IMR-90 (cell line): ENCODE measurements at regions not wholly inside any gene's neighbourhood (a gene's known extent, or its start where the extent isn't known, plus 50 kb on each side); places are given as distances from the start of the nearest gene placed in this dataset.

Experiments used
- ATAC-seq: fragments of 200-7000 bp; cut with Tn5 transposase; 2 replicates; pipeline ENCODE4 v1.9.1; 2020; ENCODE audit warnings: low read depth, mild to moderate bottlenecking, moderate library complexity
- BruUV-seq: library from RNA; stranded (reverse); fragments of 400-500 nt; replicated peaks from 2 replicates; lab custom pipeline; 2021; lab: Mats Ljungman, UMichigan
- CTCF ChIA-PET: fragments of 300-600 bp; formaldehyde crosslinking; extraction: SDS; loops from one replicate; lab custom pipeline; 2021; ENCODE audit warnings: antibody characterized with exemption; lab: Yijun Ruan, JAX
- POLR2A ChIA-PET: fragments of 300-600 bp; sonication (Branson Sonifier 250); formaldehyde crosslinking; loops from one replicate; lab custom pipeline; 2022; ENCODE audit warnings: antibody characterized with exemption; ENCODE audit not compliant: unreplicated experiment; lab: Charles Lee
- DNase-seq: peaks from one replicate; pipeline ENCODE4 v3.0.0; 2013
- H2AFZ ChIP-seq: replicated peaks from 2 replicates; pipeline ENCODE3; 2013; ENCODE audit warnings: low read length, mild to moderate bottlenecking; ENCODE audit not compliant: poor library complexity
- H2AK5ac ChIP-seq: 2 replicates; pipeline ENCODE4 v1.6.1; 2013; ENCODE audit warnings: low read depth, low read length, inconsistent platforms
- H2AK9ac ChIP-seq: replicated peaks from 2 replicates; pipeline ENCODE3; 2013; ENCODE audit warnings: mild to moderate bottlenecking, low read depth, low read length, moderate library complexity; ENCODE audit not compliant: poor library complexity
- H2BK120ac ChIP-seq: 2 replicates; pipeline ENCODE4 v1.6.1; 2013; ENCODE audit warnings: low read depth, low read length, inconsistent platforms
- H2BK15ac ChIP-seq: 3 replicates; pipeline ENCODE4 v1.6.1; 2013; ENCODE audit warnings: low read depth, low read length, inconsistent platforms
- H2BK20ac ChIP-seq: 2 replicates; pipeline ENCODE4 v1.6.1; 2013; ENCODE audit warnings: low read depth, mild to moderate bottlenecking, inconsistent platforms, low read length, moderate library complexity
- H2BK5ac ChIP-seq: 2 replicates; pipeline ENCODE4 v1.6.1; 2013; ENCODE audit warnings: mild to moderate bottlenecking, low read depth, low read length, inconsistent platforms; ENCODE audit not compliant: poor library complexity, severe bottlenecking
- H3K14ac ChIP-seq: replicated peaks from 2 replicates; pipeline ENCODE4 v1.6.1; 2013; ENCODE audit warnings: low read depth, low read length, inconsistent platforms
- H3K18ac ChIP-seq: 2 replicates; pipeline ENCODE4 v1.6.1; 2013; ENCODE audit warnings: low read depth, low read length, control low read depth
- H3K23ac ChIP-seq: 2 replicates; pipeline ENCODE4 v1.6.1; 2013; ENCODE audit warnings: low read depth, low read length, inconsistent platforms
- H3K27ac ChIP-seq: 2 replicates; pipeline ENCODE4 v1.5.1; 2013; ENCODE audit warnings: mild to moderate bottlenecking, control low read depth, low read length; ENCODE audit not compliant: insufficient read depth
- H3K27me3 ChIP-seq: 2 replicates; pipeline ENCODE4 v1.6.1; 2013; ENCODE audit warnings: low read length; ENCODE audit not compliant: control insufficient read depth, insufficient read depth
- H3K36me3 ChIP-seq: 2 replicates; pipeline ENCODE4 v1.6.1; 2013; ENCODE audit warnings: low read length, mixed read lengths; ENCODE audit not compliant: control insufficient read depth, insufficient read depth
- H3K4ac ChIP-seq: 2 replicates; pipeline ENCODE4 v1.6.1; 2013; ENCODE audit warnings: low read depth, low read length, inconsistent platforms
- H3K4me1 ChIP-seq: 2 replicates; pipeline ENCODE4 v1.6.1; 2013; ENCODE audit warnings: low read length, mixed read lengths; ENCODE audit not compliant: control insufficient read depth, insufficient read depth
- H3K4me2 ChIP-seq: 2 replicates; pipeline ENCODE4 v1.6.1; 2013; ENCODE audit warnings: low read depth, mild to moderate bottlenecking, control low read depth, low read length, moderate library complexity
- H3K4me3 ChIP-seq: 2 replicates; pipeline ENCODE4 v1.5.1; 2013; ENCODE audit warnings: low read depth, mild to moderate bottlenecking, control low read depth, low read length, moderate library complexity; ENCODE audit not compliant: insufficient read depth
- H3K56ac ChIP-seq: 2 replicates; pipeline ENCODE4 v1.6.1; 2013; ENCODE audit warnings: low read length, inconsistent platforms; ENCODE audit not compliant: insufficient read depth; ENCODE audit errors: extremely low read depth
- H3K79me1 ChIP-seq, 2 experiments: 2 replicates each; pipeline ENCODE4 v1.6.1; 2013; ENCODE audit warnings: low read length in 2 of 2, inconsistent platforms in 1 of 2, low read depth in 1 of 2
- H3K9ac ChIP-seq: 2 replicates; pipeline ENCODE4 v1.6.1; 2013; ENCODE audit warnings: low read depth, low read length, control low read depth
- H3K9me1 ChIP-seq: 2 replicates; pipeline ENCODE4 v1.6.1; 2013; ENCODE audit warnings: low read length, inconsistent platforms; ENCODE audit not compliant: insufficient read depth
- H3K9me3 ChIP-seq: 2 replicates; pipeline ENCODE4 v1.6.1; 2013; ENCODE audit warnings: low read length; ENCODE audit not compliant: control insufficient read depth, insufficient read depth
- H4K20me1 ChIP-seq: 2 replicates; pipeline ENCODE4 v1.6.1; 2013; ENCODE audit warnings: low read length, inconsistent platforms; ENCODE audit not compliant: insufficient read depth
- H4K5ac ChIP-seq: 2 replicates; pipeline ENCODE4 v1.6.1; 2013; ENCODE audit warnings: mild to moderate bottlenecking, low read depth, low read length, control low read depth
- H4K8ac ChIP-seq, 2 experiments: 2 replicates each; pipeline ENCODE4 v1.6.1; 2013; ENCODE audit warnings: low read depth in 2 of 2, low read length in 2 of 2, control low read depth in 1 of 2, inconsistent platforms in 1 of 2
- H4K91ac ChIP-seq: 2 replicates; pipeline ENCODE4 v1.6.1; 2013; ENCODE audit warnings: low read depth, low read length, inconsistent platforms; ENCODE audit not compliant: insufficient read depth
- BHLHE40 ChIP-seq: fragments of 150-350 bp; IDR thresholded peaks from 2 replicates; pipeline ENCODE4 v1.6.1; 2016; ENCODE audit warnings: mild to moderate bottlenecking, low read depth, low read length
- CEBPB ChIP-seq: IDR thresholded peaks from 2 replicates; pipeline ENCODE4 v1.6.1; 2012; ENCODE audit warnings: low read depth, low read length, improper control_type of control experiment
- CHD1 ChIP-seq: IDR thresholded peaks from 2 replicates; pipeline ENCODE4 v1.6.1; 2012; ENCODE audit warnings: low read depth, low read length, improper control_type of control experiment
- FOS ChIP-seq: fragments of 150-350 bp; IDR thresholded peaks from 2 replicates; pipeline ENCODE4 v1.6.1; 2016; ENCODE audit warnings: low read depth, low read length
- MAZ ChIP-seq: IDR thresholded peaks from 2 replicates; pipeline ENCODE4 v1.6.1; 2012; ENCODE audit warnings: low read depth, mild to moderate bottlenecking, low read length, improper control_type of control experiment, moderate library complexity, borderline replicate concordance
- POLR2A ChIP-seq: IDR thresholded peaks from 2 replicates; pipeline ENCODE4 v1.6.1; 2012; ENCODE audit warnings: mild to moderate bottlenecking, low read depth, low read length
- RAD21 ChIP-seq: IDR thresholded peaks from 2 replicates; pipeline ENCODE4 v1.6.1; 2012; ENCODE audit warnings: low read length, improper control_type of control experiment
- RCOR1 ChIP-seq: IDR thresholded peaks from 2 replicates; pipeline ENCODE4 v1.6.1; 2012; ENCODE audit warnings: mild to moderate bottlenecking, low read length, improper control_type of control experiment; ENCODE audit not compliant: insufficient replicate concordance
- SMC3 ChIP-seq: fragments of 150-350 bp; IDR thresholded peaks from 2 replicates; pipeline ENCODE4 v1.6.1; 2016; ENCODE audit warnings: low read depth, mild to moderate bottlenecking, antibody characterized with exemption, low read length, moderate library complexity
- WGBS, 2 experiments: methylation state at CpG; one replicate each; pipeline versions ENCODE4 v1.1.5 to v1.1.7; 2013; ENCODE audit warnings: missing lambda C conversion rate in 2 of 2; ENCODE audit not compliant: insufficient read length in 1 of 2; ENCODE audit errors: extremely low coverage in 2 of 2; 5-methylcytosine and 5-hydroxymethylcytosine counted together
- dilution Hi-C: fragments of 300-500 bp; cut with HindIII; formaldehyde crosslinking; loops from one replicate; pipeline ENCODE4 v1.14.3; 2018; ENCODE audit warnings: low sequenced_read_pairs; ENCODE audit not compliant: unreplicated experiment
- in situ Hi-C: fragments of 300-500 bp; cut with MboI; formaldehyde crosslinking; loops from 3 replicates; pipeline ENCODE4 v1.14.3; 2019; ENCODE audit warnings: low sequenced_read_pairs, inconsistent platforms, mixed read lengths
- intact Hi-C: fragments of 100-400 bp; cut with micrococcal nuclease; formaldehyde crosslinking; loops from 2 replicates; pipeline ENCODE4 v1.10.0; 2022

DNA sequence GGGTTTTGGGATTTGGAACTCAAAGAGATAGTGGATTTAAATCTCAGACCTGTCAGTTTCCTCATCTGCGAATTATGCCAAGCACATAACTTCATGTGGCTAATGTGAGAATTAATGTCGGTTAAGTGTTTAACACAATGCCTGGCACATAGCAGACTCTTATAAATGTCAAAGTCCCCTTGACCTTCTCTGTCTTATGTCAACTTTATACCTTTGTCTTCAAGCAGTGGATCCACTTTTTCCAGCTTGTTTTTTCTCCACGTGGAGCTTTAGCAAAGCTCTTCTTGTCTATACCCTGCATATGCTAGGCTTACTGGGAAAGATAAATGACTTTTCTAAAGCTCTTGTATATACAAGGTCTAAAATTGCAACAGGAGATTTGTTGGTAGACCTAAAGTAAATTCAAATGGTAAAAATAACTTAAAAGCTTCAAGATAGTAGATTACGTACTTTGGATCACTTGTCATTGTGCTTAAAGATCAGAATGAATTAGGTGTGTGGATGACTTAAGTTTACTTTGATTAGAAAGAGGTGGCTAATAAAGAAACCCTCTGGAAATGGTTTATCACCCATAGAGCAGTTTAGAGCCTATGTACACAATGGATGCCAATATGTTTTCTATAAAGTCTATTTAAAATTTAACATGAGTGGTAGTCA lies 318.3 kb upstream of the SORL1-AS1 start:
- no TSS peak for BruUV-seq
- H3K4me3 ChIP-seq = no peak overlapping the region
- H3K9ac ChIP-seq = no peak overlapping the region
- H3K27ac ChIP-seq = no peak overlapping the region
- DNase-seq = peak; percentile 17
- intact Hi-C loops = no loop called here
- H3K9me1 ChIP-seq = no peaks in the 10 kb centered on the region
- no peak overlapping the region for H3K4me2 ChIP-seq
- no peak overlapping the region for H3K18ac ChIP-seq
- peaks cover 5% of the 10 kb centered on the region; the same call in 1 of the 2 replicates for H3K4me1 ChIP-seq
- H3K27me3 ChIP-seq = peaks cover 2% of the 10 kb centered on the region; the same call in 1 of the 2 replicates
- no peaks in the 10 kb centered on the region for H3K9me3 ChIP-seq
- no peak overlapping the region for H3K56ac ChIP-seq
- H2AK5ac ChIP-seq = no peak overlapping the region
- ChIA-PET CTCF (no interaction called here), POLR2A (no interaction called here)
- no peak overlapping the region for H4K91ac ChIP-seq
- no peak overlapping the region; the same call in 2 of the 3 replicates for H2BK15ac ChIP-seq
- no peak overlapping the region for H3K23ac ChIP-seq
- H3K14ac ChIP-seq = no peak overlapping the region
- no peak overlapping the region for H2BK20ac ChIP-seq
- WGBS, 2 experiments = no CpG with 5 or more reads among the region's 4 CpGs
- no peak for ATAC-seq
- no peak overlapping the region for H4K8ac ChIP-seq
- no peaks in the 10 kb centered on the region for H3K36me3 ChIP-seq
- no peak overlapping the region for H2BK120ac ChIP-seq
- H2AFZ ChIP-seq = no peak overlapping the region
- H2BK5ac ChIP-seq = no peak overlapping the region
- H3K79me1 ChIP-seq = no peaks in the 10 kb centered on the region
- no peak overlapping the region for H3K4ac ChIP-seq
- no peak overlapping the region for H4K5ac ChIP-seq
- in situ Hi-C loops = no loop called here
- H4K20me1 ChIP-seq = no peaks in the 10 kb centered on the region
- TF ChIP-seq POLR2A = no peak
- no peak for TF ChIP-seq CHD1
- no peak for TF ChIP-seq FOS
- no peak for TF ChIP-seq MAZ
- no peak for TF ChIP-seq SMC3
- no peak for TF ChIP-seq BHLHE40
- no peak for TF ChIP-seq RAD21
- no peak for TF ChIP-seq RCOR1
- no peak for TF ChIP-seq CEBPB
- no peak overlapping the region for H2AK9ac ChIP-seq
- dilution Hi-C loops = no loop called here
